Lower leg skin (tissue), 4 donors: ENCODE measurements at regions not wholly inside any gene's neighbourhood (a gene's known extent, or its start where the extent isn't known, plus 50 kb on each side); places are given as distances from the start of the nearest gene placed in this dataset.
"Not testable (repeated sequence)": the region's sequence is repeated elsewhere in the genome, so short reads cannot be mapped to it uniquely, and the experiment has no call there.

ENCODE experiments used
- DNase-seq, 2 donors: peaks; one replicate each; pipeline ENCODE4 v3.0.0-alpha.2; 2019; ENCODE audit warnings: low spot score in 2 of 2
- H3K4me3 ChIP-seq: fragments of 200-600 bp; sonication (generic); 2 replicates; pipeline ENCODE4 v1.5.1; 2017; ENCODE audit warnings: mild to moderate bottlenecking, low read depth; ENCODE audit not compliant: poor library complexity, severe bottlenecking
- CTCF ChIP-seq, 3 donors: fragments of 450-650 bp; IDR thresholded peaks; one replicate each; pipeline ENCODE4 v1.5.1; 2016; ENCODE audit warnings: antibody characterized with exemption in 3 of 3, mild to moderate bottlenecking in 3 of 3, moderate library complexity in 2 of 3
- POLR2A ChIP-seq, 2 donors: fragments of 450-650 bp; IDR thresholded peaks; one replicate each; pipeline ENCODE4 v1.6.1; 2016 to 2017; ENCODE audit warnings: antibody characterized with exemption in 2 of 2, mild to moderate bottlenecking in 1 of 2, moderate library complexity in 1 of 2
- WGBS, 2 donors: methylation state at CpG; one replicate each; pipeline ENCODE4 v1.1.5; 2018; 5-methylcytosine and 5-hydroxymethylcytosine counted together
- intact Hi-C: fragments of 100-400 bp; cut with DNase I; formaldehyde crosslinking; loops from one replicate; pipeline ENCODE4 v1.15.0; 2023; ENCODE audit warnings: low total_unique reads

- intact Hi-C loops = no loop called here
- WGBS, 2 donors = 91 to 93% methylated on average over 2 of the region's 2 CpGs
These were observed 762.3 kb upstream of the GJE1 start for GRCh38 chr6:141370438-141370837.

DNA sequence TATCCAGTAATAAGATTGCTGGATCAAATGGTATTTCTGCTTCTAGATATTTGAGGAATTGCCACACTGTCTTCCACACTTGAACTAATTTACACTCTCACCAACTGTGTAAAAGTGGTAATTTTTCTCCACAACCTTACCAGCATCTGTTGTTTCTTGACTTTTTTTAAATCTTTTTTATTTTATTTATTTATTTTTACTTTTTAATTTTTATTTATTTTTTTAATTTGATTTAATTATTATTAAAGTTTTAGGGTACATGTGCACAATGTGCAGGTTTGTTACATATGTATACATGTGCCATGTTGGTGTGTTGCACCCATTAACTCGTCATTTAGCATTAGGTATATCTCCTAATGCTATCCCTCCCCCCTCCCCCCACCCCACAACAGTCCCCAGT lies 765.9 kb upstream of the GJE1 start:
- H3K4me3 ChIP-seq, intact Hi-C loops, DNase-seq: not testable (repeated sequence)
- 83 to 89% methylated on average over 1 of the region's 1 CpG for WGBS, 2 donors

More at GRCh38 chr6:141370438-141370837, 762.3 kb upstream of the GJE1 start:
- H3K4me3 ChIP-seq = no peak overlapping the region
- no peak for DNase-seq
- no peak for TF ChIP-seq CTCF (IDR thresholded peaks at IDR 0.05)
- no peak for TF ChIP-seq POLR2A (IDR thresholded peaks at IDR 0.05)

DNA sequence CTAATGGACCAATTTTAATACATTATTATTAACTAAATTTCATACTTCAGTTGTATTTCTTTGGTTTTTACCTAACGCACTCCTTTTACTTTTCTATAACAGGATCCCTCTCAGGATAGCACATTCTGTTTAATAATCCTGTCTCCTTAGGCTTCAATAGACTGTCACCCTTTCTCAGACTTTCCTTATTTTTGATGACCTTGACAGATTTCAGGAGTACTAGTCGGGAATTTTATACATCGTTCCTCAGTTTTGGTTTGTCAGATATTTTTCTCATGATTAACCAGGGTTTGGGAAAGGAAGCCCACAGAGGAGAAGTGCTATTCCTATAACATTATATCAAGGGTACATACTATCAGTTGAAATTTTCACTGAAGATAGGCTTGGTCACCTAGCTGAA lies 768.0 kb upstream of the GJE1 start:
- H3K4me3 ChIP-seq = no peak overlapping the region
- 92 to 94% methylated on average over 3 of the region's 3 CpGs for WGBS, 2 donors
- no peak for TF ChIP-seq CTCF (IDR thresholded peaks at IDR 0.05)
- TF ChIP-seq POLR2A (IDR thresholded peaks at IDR 0.05) = no peak
- DNase-seq = no peak
- intact Hi-C loops = no loop called here

DNA sequence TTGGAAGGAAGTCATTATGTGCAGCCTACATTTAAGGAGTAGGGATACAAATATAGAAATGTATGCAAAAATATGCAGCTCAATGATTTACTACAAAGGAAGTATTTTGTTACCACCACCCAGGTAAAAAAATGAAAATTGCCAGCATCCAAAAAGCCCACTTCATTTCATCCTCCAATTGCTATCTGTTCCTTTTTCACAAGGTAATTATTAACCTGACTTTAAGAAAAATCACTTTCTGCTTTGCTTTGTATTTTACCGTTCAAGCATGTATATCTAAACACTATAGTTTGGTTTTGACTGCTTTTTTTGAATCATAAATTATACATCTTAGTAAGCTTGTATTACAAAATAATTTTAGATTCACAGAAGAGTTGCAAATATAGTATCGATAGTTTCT lies 768.5 kb upstream of the GJE1 start:
- DNase-seq = no peak
- 90% methylated on average over 2 of the region's 2 CpGs for WGBS, 2 donors
- no peak overlapping the region for H3K4me3 ChIP-seq
- TF ChIP-seq CTCF (IDR thresholded peaks at IDR 0.05) = no peak
- TF ChIP-seq POLR2A (IDR thresholded peaks at IDR 0.05) = no peak
- intact Hi-C loops = no loop called here

DNA sequence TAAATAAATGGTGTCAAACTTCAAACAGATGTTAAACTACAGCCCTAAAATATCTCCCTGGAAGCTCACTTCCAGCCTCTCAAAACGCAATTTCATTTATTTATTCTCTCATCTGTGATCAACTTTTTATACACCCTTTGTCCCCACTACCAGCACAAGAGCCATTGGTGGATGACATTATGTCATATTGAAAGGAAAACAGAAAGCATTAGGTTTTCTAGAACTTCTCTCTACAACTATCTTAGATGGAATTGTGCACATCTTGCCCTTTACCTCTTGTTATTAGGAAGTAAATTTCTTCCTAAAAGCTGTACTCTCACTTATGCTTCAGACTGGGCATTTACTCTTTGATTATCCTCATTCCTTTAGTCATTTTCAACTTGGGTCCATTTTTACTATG lies 771.2 kb upstream of the GJE1 start:
- no peak for DNase-seq
- intact Hi-C loops = no loop called here
- TF ChIP-seq CTCF (IDR thresholded peaks at IDR 0.05) (no peak), POLR2A (IDR thresholded peaks at IDR 0.05) (no peak)
- WGBS, 2 donors = 81 to 89% methylated on average over 1 of the region's 1 CpG
- no peak overlapping the region for H3K4me3 ChIP-seq

DNA sequence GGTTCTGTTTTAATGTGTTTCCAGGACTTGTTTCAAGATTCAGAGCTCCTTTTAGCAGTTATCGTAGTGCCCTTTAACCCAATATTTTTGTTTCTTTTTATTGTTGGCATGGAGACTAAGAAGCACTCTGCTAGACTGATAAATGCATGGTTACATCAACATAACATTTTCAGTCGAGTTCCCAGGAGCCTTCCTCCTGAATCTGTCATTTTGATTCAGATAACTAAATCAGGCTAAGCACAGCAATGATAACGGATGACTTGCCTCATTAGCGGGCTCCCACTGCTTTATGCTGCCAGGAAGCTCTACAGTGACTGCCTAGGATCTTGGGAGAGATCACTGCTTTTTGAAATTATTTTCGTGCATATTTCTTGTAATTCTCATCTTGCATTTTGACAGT lies 772.8 kb upstream of the GJE1 start:
- 45 to 49% methylated on average over 5 of the region's 5 CpGs for WGBS, 2 donors
- TF ChIP-seq CTCF (IDR thresholded peaks at IDR 0.05) = no peak
- TF ChIP-seq POLR2A (IDR thresholded peaks at IDR 0.05) = no peak
- intact Hi-C loops = no loop called here
- DNase-seq = no peak
- no peak overlapping the region for H3K4me3 ChIP-seq
